ENCODE measurements at regions not wholly inside any gene's neighbourhood (a gene's known extent, or its start where the extent isn't known, plus 50 kb on each side); places are given as distances from the start of the nearest gene placed in this dataset.

GRCh38 chr2:129903586-129904425 lies 75.7 kb upstream of the RAB6C start:
- no peak for DNase-seq

GRCh38 chr2:129904532-129905446 lies 74.7 kb upstream of the RAB6C start:
- no peak for DNase-seq

- DNase-seq, result no peak
Observed at GRCh38 chr2:129905664-129906081, 73.8 kb upstream of the RAB6C start.

GRCh38 chr2:129906139-129906860 lies 73.2 kb upstream of the RAB6C start:
- no peak for DNase-seq

- DNase-seq, result no peak
Observed at GRCh38 chr2:129906861-129907235, 72.6 kb upstream of the RAB6C start.

- no peak for DNase-seq
Observed at GRCh38 chr2:129907256-129907998, 72.0 kb upstream of the RAB6C start.

- no peak for DNase-seq
Observed at GRCh38 chr2:129908721-129909373, 70.6 kb upstream of the RAB6C start.

GRCh38 chr2:129909651-129910418 lies 69.6 kb upstream of the RAB6C start:
- DNase-seq, result no peak

- DNase-seq, result no peak
Observed at GRCh38 chr2:129910446-129911362, 68.8 kb upstream of the RAB6C start.

- DNase-seq, result no peak
Observed at GRCh38 chr2:129911363-129912065, 68.0 kb upstream of the RAB6C start.

- DNase-seq, result no peak
Observed at GRCh38 chr2:129912066-129912820, 67.2 kb upstream of the RAB6C start.

- DNase-seq, result no peak
Observed at GRCh38 chr2:129912871-129913694, 66.4 kb upstream of the RAB6C start.

GRCh38 chr2:129913695-129914495 lies 65.6 kb upstream of the RAB6C start:
- no peak for DNase-seq

GRCh38 chr2:129914538-129915302 lies 64.7 kb upstream of the RAB6C start:
- DNase-seq, result no peak

- no peak for DNase-seq
Observed at GRCh38 chr2:129915303-129915840, 64.1 kb upstream of the RAB6C start.

- no peak for DNase-seq
Observed at GRCh38 chr2:129918604-129919003, 60.9 kb upstream of the RAB6C start.
